Adrenal gland (tissue), 5 donors: ENCODE measurements at regions not wholly inside any gene's neighbourhood (a gene's known extent, or its start where the extent isn't known, plus 50 kb on each side); places are given as distances from the start of the nearest gene placed in this dataset.

Source experiments
- CTCF ChIP-seq, 6 experiments: fragments of 450-650 bp in 4 of 6; fragments of 200-600 bp in 2 of 6; sonication (generic) in 1 of 6; IDR thresholded peaks; 1 replicate in 5 of 6; 2 replicates in 1 of 6; pipeline versions ENCODE4 v1.5.1 to v1.8.0; 2016 to 2021; ENCODE audit warnings: antibody characterized with exemption in 6 of 6, mild to moderate bottlenecking in 2 of 6, moderate library complexity in 1 of 6
- POLR2A ChIP-seq, 2 donors: fragments of 450-650 bp; IDR thresholded peaks; one replicate each; pipeline ENCODE4 v1.6.1; 2017; ENCODE audit warnings: antibody characterized with exemption in 2 of 2, mild to moderate bottlenecking in 2 of 2, moderate library complexity in 1 of 2
- donor health status: DM: no; HTN: no; CAD: no.

- no peak for TF ChIP-seq CTCF (IDR thresholded peaks at IDR 0.05)
- no peak for TF ChIP-seq POLR2A (IDR thresholded peaks at IDR 0.05)
Measured at GRCh38 chr10:6847561-6847960, 267.5 kb upstream of the PRKCQ start.
